LNCaP clone FGC (cell line): ENCODE measurements at regions not wholly inside any gene's neighbourhood (a gene's known extent, or its start where the extent isn't known, plus 50 kb on each side); places are given as distances from the start of the nearest gene placed in this dataset.
"Not testable (repeated sequence)": the region's sequence is repeated elsewhere in the genome, so short reads cannot be mapped to it uniquely, and the experiment has no call there.

Experiments used
- DNase-seq: peaks from one replicate; pipeline ENCODE4 v3.0.0-alpha.2; 2011; ENCODE audit warnings: low read depth
- H3K4me3 ChIP-seq: 2 replicates; pipeline ENCODE4 v1.5.1; 2011; ENCODE audit warnings: mild to moderate bottlenecking, low read depth, low read length, control low read depth
- CTCF ChIP-seq: IDR thresholded peaks from 2 replicates; pipeline ENCODE4 v1.5.1; 2012; ENCODE audit warnings: mild to moderate bottlenecking; ENCODE audit not compliant: control insufficient read depth, insufficient read depth; ENCODE audit errors: extremely low read depth

GRCh38 chr21:28177124-28177523 lies 815.6 kb downstream of the LTN1 start:
- no peak overlapping the region for H3K4me3 ChIP-seq
- DNase-seq, result no peak
- no peak for TF ChIP-seq CTCF

DNA sequence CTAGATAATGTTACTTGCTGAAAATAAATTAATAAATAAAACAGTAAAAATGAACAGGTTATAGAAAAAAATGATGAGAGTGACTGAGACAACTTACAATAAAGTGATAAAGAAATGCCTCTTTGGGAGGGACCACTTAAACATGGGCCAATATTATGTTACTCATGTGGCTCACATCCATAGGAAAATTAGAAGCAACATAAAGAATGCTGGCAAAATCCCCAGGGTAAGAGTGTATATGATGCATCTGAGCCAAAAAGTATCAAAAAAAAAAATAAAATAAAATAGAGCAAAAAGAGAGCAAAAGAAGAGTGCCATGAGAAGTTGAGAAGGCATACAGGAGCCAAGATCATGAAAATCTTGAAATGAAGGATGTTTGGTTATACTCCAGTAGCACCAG lies 818.0 kb downstream of the LTN1 start:
- H3K4me3 ChIP-seq, result no peak overlapping the region
- no peak for TF ChIP-seq CTCF
- no peak for DNase-seq

DNA sequence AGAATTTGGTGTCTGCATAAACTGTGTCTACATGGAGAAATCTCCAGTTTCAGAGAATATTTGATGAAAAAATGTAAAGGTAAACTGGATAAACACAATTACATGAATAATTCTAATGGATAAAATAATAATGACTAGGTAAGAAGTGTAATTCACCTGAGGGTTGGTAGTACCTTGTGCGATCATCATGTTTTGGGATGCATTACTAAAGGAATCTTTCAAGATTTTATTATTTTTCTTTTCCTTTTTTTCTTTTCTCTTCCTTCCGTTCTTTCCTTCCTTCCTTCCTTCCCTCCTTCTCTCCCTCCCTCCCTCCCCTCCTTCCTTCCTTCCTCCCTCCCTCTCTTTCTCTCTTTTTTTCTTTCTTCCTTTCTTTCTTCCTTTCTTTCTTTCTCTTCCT lies 818.7 kb downstream of the LTN1 start:
- no peak for DNase-seq
- TF ChIP-seq CTCF, result no peak
- no peak overlapping the region for H3K4me3 ChIP-seq

- no peak for DNase-seq
- H3K4me3 ChIP-seq, result no peak overlapping the region
- no peak for TF ChIP-seq CTCF
These were observed 820.3 kb downstream of the LTN1 start for GRCh38 chr21:28172376-28172775.

GRCh38 chr21:28167366-28167765 lies 825.3 kb downstream of the LTN1 start:
- no peak for DNase-seq
- no peak for TF ChIP-seq CTCF
- no peak overlapping the region for H3K4me3 ChIP-seq

GRCh38 chr21:28164519-28164918 lies 828.2 kb downstream of the LTN1 start:
- not testable (repeated sequence) for H3K4me3 ChIP-seq, DNase-seq

GRCh38 chr21:28162052-28162451 lies 830.6 kb downstream of the LTN1 start:
- not testable (repeated sequence) for DNase-seq, H3K4me3 ChIP-seq

- no peak overlapping the region for H3K4me3 ChIP-seq
- no peak for DNase-seq
These were observed 832.3 kb downstream of the LTN1 start for GRCh38 chr21:28160378-28160777.

More at GRCh38 chr21:28160378-28160777, 832.3 kb downstream of the LTN1 start:
- no peak for TF ChIP-seq CTCF
